Fibroblast of lung (primary cell): ENCODE measurements at regions not wholly inside any gene's neighbourhood (a gene's known extent, or its start where the extent isn't known, plus 50 kb on each side); places are given as distances from the start of the nearest gene placed in this dataset.

Experiments
- CTCF ChIP-seq, 2 donors: IDR thresholded peaks in 1 of 2; conservative IDR thresholded peaks in 1 of 2; 1 replicate in 1 of 2; 2 replicates in 1 of 2; pipeline ENCODE4 v1.5.1; 2011 to 2012; ENCODE audit warnings: low read length in 2 of 2, control low read depth in 1 of 2, inconsistent platforms in 1 of 2, low read depth in 1 of 2, mild to moderate bottlenecking in 1 of 2
- EZH2 ChIP-seq: IDR thresholded peaks from 2 replicates; pipeline ENCODE4 v1.5.1; 2012; ENCODE audit warnings: low read length, control low read depth, mild to moderate bottlenecking; ENCODE audit errors: missing control alignments

GRCh38 chr5:116905885-116906284 is 331.3 kb upstream of the SEMA6A start:
- TF ChIP-seq CTCF (conservative IDR thresholded peaks at IDR 0.05 in 1 of 2, IDR thresholded peaks at IDR 0.05 in 1 of 2; ENCODE audit: low read depth in 1 of 2, low read length in 2 of 2), result no peak
- TF ChIP-seq EZH2, result no peak
